ENCODE measurements at regions not wholly inside any gene's neighbourhood (a gene's known extent, or its start where the extent isn't known, plus 50 kb on each side); places are given as distances from the start of the nearest gene placed in this dataset.

GRCh38 chr1:59061876-59062275 lies 235.0 kb upstream of the FGGY start:
- Histone ChIP-seq H3K4me3 (ENCODE audit: low read depth, low read length) (peak overlapping the region; percentile 31), H3K27ac (ENCODE audit: low read depth, low read length) (no peak overlapping the region), H3K9me3 (ENCODE audit: control insufficient read depth, insufficient read depth, low read length) (no peaks in the 10 kb centered on the region), H3K27me3 (ENCODE audit: control insufficient read depth, insufficient read depth, low read length) (no peaks in the 10 kb centered on the region)
- peak; percentile 67 for DNase-seq (ENCODE audit: low read depth, low spot score)
- TF ChIP-seq, protein P1, sequence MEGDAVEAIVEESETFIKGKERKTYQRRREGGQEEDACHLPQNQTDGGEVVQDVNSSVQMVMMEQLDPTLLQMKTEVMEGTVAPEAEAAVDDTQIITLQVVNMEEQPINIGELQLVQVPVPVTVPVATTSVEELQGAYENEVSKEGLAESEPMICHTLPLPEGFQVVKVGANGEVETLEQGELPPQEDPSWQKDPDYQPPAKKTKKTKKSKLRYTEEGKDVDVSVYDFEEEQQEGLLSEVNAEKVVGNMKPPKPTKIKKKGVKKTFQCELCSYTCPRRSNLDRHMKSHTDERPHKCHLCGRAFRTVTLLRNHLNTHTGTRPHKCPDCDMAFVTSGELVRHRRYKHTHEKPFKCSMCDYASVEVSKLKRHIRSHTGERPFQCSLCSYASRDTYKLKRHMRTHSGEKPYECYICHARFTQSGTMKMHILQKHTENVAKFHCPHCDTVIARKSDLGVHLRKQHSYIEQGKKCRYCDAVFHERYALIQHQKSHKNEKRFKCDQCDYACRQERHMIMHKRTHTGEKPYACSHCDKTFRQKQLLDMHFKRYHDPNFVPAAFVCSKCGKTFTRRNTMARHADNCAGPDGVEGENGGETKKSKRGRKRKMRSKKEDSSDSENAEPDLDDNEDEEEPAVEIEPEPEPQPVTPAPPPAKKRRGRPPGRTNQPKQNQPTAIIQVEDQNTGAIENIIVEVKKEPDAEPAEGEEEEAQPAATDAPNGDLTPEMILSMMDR (IDR thresholded peaks at IDR 0.05; ENCODE audit: low read depth, low read length), result no peak
- CTCF ChIA-PET, result interaction anchor here (0.9 to 1.6 kb wide), 2 partner anchors 15 to 638 kb away, joined by 3 to 8 read pairs; no protein-coding TSS in a partner anchor
- POLR2A ChIA-PET, result interaction anchor here (0.9 kb wide), 1 partner anchor 278 kb away, joined by 3 read pairs; the partner anchor contains the start of gene JUN

DNA sequence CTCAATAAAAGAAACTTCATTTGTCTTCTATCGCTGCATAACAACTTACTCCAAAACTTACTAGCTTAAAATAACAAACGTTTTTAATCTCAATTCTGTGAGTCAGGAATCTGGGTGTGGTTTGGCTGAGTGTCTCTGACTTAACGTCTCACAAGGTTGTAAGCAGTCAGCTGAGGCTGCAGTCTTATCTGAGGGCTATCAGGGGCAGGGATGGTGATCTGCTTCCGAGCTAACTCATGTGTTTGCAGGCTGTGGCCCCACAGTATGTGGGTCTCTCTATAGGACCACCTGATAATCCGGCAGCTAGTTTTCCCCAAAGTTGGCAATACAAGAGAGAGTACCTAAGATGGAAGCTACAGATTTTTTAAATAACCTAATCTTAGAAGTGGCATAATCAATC lies 234.2 kb upstream of the FGGY start:
- ChIA-PET CTCF (interaction anchor here (1.6 kb wide), 1 partner anchor 637 kb away, joined by 8 read pairs; no protein-coding TSS in a partner anchor), POLR2A (interaction anchor here (0.9 kb wide), 1 partner anchor 279 kb away, joined by 3 read pairs; the partner anchor contains the start of gene JUN)
- no peak overlapping the region for H3K27ac ChIP-seq (ENCODE audit: low read depth, low read length)
- no peaks in the 10 kb centered on the region for H3K9me3 ChIP-seq (ENCODE audit: control insufficient read depth, insufficient read depth, low read length)
- DNase-seq (ENCODE audit: low read depth, low spot score), result peak; percentile 34
- no peaks in the 10 kb centered on the region for H3K27me3 ChIP-seq (ENCODE audit: control insufficient read depth, insufficient read depth, low read length)
- TF ChIP-seq, protein P1 (IDR thresholded peaks at IDR 0.05; ENCODE audit: low read depth, low read length), result no peak
- H3K4me3 ChIP-seq (ENCODE audit: low read depth, low read length), result no peak overlapping the region

GRCh38 chr1:59063501-59063900 lies 233.4 kb upstream of the FGGY start:
- POLR2A ChIA-PET, result no interaction called here
- DNase-seq (ENCODE audit: low read depth, low spot score), result no peak
- Histone ChIP-seq H3K9me3 (ENCODE audit: control insufficient read depth, insufficient read depth, low read length) (no peaks in the 10 kb centered on the region), H3K27me3 (ENCODE audit: control insufficient read depth, insufficient read depth, low read length) (no peaks in the 10 kb centered on the region), H3K27ac (ENCODE audit: low read depth, low read length) (no peak overlapping the region), H3K4me3 (ENCODE audit: low read depth, low read length) (no peak overlapping the region)
- TF ChIP-seq, protein P1 (IDR thresholded peaks at IDR 0.05; ENCODE audit: low read depth, low read length), result no peak
- CTCF ChIA-PET, result no interaction called here

DNA sequence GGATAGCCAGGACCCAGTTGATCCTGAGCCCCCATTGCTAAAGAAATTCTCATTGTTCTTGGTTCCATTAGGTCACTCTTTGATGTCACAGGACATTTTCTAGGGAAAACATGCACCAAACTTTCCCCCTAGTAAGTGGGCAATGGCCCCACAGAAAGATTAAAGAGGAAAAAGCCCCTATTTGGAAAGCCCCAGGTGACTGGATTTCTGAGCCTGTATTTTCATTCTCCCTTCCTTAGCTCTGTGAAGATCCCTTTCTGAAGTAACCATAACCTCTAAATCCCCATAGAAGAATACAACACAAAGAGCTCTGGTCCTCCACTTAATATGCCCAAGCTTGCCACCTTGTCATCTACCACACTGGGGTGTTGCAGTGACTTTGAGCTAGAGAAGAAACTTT lies 232.3 kb upstream of the FGGY start:
- DNase-seq (ENCODE audit: low read depth, low spot score), result no peak
- ChIA-PET POLR2A (no interaction called here), CTCF (no interaction called here)
- H3K9me3 ChIP-seq (ENCODE audit: control insufficient read depth, insufficient read depth, low read length), result no peaks in the 10 kb centered on the region
- no peak overlapping the region for H3K4me3 ChIP-seq (ENCODE audit: low read depth, low read length)
- TF ChIP-seq, protein P1 (IDR thresholded peaks at IDR 0.05; ENCODE audit: low read depth, low read length), result no peak
- no peaks in the 10 kb centered on the region for H3K27me3 ChIP-seq (ENCODE audit: control insufficient read depth, insufficient read depth, low read length)
- no peak overlapping the region for H3K27ac ChIP-seq (ENCODE audit: low read depth, low read length)

GRCh38 chr1:59066236-59066635 lies 230.7 kb upstream of the FGGY start:
- Histone ChIP-seq H3K9me3 (ENCODE audit: control insufficient read depth, insufficient read depth, low read length) (no peaks in the 10 kb centered on the region), H3K4me3 (ENCODE audit: low read depth, low read length) (no peak overlapping the region), H3K27ac (ENCODE audit: low read depth, low read length) (no peak overlapping the region), H3K27me3 (ENCODE audit: control insufficient read depth, insufficient read depth, low read length) (no peaks in the 10 kb centered on the region)
- TF ChIP-seq, protein P1 (IDR thresholded peaks at IDR 0.05; ENCODE audit: low read depth, low read length), result no peak
- ChIA-PET POLR2A (no interaction called here), CTCF (no interaction called here)
- DNase-seq (ENCODE audit: low read depth, low spot score), result no peak

All from AG04450 (cell line).